ENCODE measurements at regions not wholly inside any gene's neighbourhood (a gene's known extent, or its start where the extent isn't known, plus 50 kb on each side); places are given as distances from the start of the nearest gene placed in this dataset.
"Not testable (repeated sequence)": the region's sequence is repeated elsewhere in the genome, so short reads cannot be mapped to it uniquely, and the experiment has no call there.

DNA sequence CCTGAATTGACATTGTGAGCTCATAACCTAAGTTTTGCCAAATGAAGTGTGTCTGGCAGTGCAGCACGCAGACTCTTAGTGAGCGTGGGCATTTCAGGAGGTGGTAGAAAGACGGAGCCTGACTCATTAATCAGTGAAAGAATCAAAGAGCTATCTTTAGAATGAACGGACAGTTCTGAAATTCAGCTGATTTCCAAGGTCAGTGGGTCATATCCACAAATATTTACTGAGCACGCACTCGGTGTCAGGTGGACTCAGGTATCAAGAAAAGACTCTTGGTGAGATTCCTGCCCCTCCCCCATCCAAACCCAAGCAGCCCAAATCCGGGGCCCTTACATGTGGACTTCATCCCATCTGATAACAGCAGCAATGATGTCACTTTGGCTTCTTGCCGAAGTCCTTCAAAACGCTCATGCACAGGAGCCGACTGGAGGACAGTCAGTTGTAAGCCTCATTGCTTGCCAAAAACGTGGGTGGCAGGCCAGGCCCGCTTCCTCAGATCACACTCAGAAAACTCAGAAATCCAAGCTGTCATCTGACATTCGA is 185.8 kb downstream of the HS3ST3A1 start:
- peaks cover 7% of the 10 kb centered on the region for H3K9me3 Mint-ChIP-seq
- no peaks in the 10 kb centered on the region for H3K36me3 Mint-ChIP-seq
- ATAC-seq (no peak), DNase-seq (ENCODE audit: low spot score in 2 of 2) (no peak)
- no peaks in the 10 kb centered on the region for H3K4me1 Mint-ChIP-seq
- H3K27ac Mint-ChIP-seq, result no peak overlapping the region
- no peak overlapping the region for H3K4me3 Mint-ChIP-seq

DNA sequence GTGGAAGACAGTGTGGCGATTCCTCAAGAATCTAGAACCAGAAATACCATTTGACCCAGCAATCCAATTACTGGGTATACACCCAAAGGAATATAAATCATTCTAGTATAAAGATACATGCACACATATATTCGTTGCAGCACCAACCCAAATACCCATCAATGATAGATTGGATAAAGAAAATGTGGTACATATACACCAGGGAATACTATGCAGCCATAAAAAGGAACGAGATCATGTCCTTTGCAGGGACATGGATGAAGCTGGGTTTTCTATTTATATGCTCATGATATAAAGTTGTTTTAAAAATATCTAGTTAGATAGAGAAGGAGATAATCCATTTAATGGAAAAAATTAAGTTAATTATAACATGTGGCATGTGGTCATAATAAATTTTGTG is 186.5 kb downstream of the HS3ST3A1 start:
- H3K4me3 Mint-ChIP-seq; H3K36me3 Mint-ChIP-seq; ATAC-seq; DNase-seq (ENCODE audit: low spot score in 2 of 2); H3K9me3 Mint-ChIP-seq; H3K4me1 Mint-ChIP-seq; H3K27ac Mint-ChIP-seq: not testable (repeated sequence)

DNA sequence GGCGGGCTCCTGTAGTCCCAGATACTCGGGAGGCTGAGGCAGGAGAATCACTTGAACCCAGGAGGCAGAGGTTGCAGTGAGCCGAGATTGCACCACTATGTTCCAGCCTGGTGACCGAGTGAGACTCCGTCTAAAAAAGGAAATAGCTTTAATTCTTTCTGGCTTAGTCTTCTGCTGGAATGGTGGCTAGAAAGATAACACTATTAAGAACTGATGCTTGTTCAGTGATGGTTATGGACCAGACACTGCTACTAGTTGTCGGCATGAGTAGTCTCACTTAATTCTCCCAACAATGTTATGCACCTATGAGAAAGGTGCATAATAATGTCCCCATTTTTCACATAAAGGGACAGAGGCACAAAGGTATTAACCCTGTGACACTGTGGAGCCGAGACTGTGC is 188.7 kb downstream of the HS3ST3A1 start:
- H3K27ac Mint-ChIP-seq, result no peak overlapping the region
- DNase-seq (ENCODE audit: low spot score in 2 of 2), result no peak
- no peaks in the 10 kb centered on the region for H3K36me3 Mint-ChIP-seq
- no peak for ATAC-seq
- H3K4me3 Mint-ChIP-seq, result no peak overlapping the region
- H3K9me3 Mint-ChIP-seq, result peaks cover 4% of the 10 kb centered on the region
- H3K4me1 Mint-ChIP-seq, result no peaks in the 10 kb centered on the region

DNA sequence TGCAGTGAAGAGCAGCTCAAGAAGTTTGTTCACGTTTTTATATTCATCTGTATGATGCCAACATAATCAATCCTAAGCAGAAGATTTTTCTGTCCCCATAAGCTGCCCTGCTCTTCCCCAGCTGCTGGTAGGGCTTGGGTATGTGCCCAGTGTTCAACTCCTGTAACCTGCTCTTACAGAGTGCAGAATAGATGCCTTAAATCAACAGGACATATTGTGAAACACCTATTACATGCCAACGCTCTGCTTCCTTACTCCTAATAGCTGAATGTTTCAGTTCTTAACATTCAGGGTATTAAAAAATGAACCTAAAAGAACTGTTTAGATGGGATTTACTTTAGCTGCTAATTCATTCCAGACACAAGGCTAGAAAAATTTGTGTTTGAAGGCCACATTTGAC is 190.9 kb downstream of the HS3ST3A1 start:
- H3K9me3 Mint-ChIP-seq, result peaks cover 4% of the 10 kb centered on the region
- H3K4me3 Mint-ChIP-seq, result no peak overlapping the region
- no peak overlapping the region for H3K27ac Mint-ChIP-seq
- DNase-seq (ENCODE audit: low spot score in 2 of 2) (no peak), ATAC-seq (no peak)
- H3K36me3 Mint-ChIP-seq, result no peaks in the 10 kb centered on the region
- no peaks in the 10 kb centered on the region for H3K4me1 Mint-ChIP-seq

DNA sequence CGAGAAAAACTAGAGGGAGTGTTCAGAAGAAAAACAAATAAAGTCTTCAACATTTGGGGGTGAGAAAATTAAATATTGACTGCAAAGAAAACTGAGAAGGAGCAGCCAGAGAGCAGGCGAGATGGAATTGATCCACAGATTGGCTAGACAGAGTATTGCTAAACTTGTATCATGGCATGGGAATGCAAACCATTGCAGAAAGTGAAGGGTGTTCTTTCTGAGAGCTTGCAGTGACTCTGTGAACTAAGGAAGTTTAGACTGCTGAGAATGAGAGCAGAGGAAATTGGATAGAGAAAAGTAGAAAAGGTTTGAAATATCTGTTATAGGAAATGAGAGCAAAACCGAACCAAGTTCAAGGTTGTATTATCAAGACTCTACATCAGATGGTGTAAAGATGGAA is 191.5 kb downstream of the HS3ST3A1 start:
- ATAC-seq (no peak), DNase-seq (ENCODE audit: low spot score in 2 of 2) (no peak)
- Mint-ChIP-seq H3K9me3 (peaks cover 1% of the 10 kb centered on the region), H3K36me3 (no peaks in the 10 kb centered on the region), H3K4me1 (no peaks in the 10 kb centered on the region), H3K4me3 (no peak overlapping the region), H3K27ac (no peak overlapping the region)

DNA sequence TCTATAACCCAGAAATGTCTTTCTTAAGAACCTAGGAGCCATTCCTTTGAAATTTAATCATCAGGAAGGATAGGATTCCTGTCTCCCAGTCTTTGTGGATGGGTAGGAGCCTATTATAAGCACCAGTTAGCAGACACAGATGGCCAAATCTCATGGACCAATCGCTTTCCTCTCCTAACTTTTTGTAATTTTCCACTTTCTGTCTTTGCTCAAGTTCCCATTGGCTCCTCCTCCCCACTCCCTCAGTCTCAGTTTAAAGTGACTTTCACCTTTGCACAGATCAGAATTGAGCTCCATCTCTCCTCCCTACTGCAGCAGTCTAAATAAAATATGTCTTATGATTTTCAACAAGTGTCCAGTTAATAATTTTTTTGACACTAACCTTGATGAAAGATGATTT is 192.3 kb downstream of the HS3ST3A1 start:
- H3K36me3 Mint-ChIP-seq, result no peaks in the 10 kb centered on the region
- ATAC-seq, result no peak
- H3K9me3 Mint-ChIP-seq, result no peaks in the 10 kb centered on the region
- H3K4me1 Mint-ChIP-seq, result no peaks in the 10 kb centered on the region
- no peak overlapping the region for H3K4me3 Mint-ChIP-seq
- no peak overlapping the region for H3K27ac Mint-ChIP-seq
- no peak for DNase-seq (ENCODE audit: low spot score in 2 of 2)

DNA sequence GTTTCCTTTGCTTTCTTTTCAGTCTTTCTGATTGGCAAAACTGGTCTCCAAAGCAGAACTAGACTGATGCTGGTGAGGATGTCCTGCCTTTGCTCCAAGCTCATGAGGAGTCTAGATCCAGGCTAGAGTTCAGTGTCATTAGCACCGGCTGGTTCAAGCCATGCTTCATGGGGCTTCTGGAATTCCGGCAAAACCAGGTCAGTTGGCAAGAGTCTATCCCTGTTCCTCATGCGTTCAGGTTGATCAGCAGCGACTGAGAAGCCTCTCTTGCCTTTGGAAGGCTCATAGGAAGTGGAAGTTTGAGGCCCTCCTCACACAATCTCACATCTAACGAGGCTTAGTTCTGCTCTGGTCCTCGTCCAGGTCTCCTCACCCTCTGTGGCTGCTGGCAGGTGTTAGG is 194.3 kb downstream of the HS3ST3A1 start:
- no peaks in the 10 kb centered on the region for H3K9me3 Mint-ChIP-seq
- H3K36me3 Mint-ChIP-seq, result no peaks in the 10 kb centered on the region
- ATAC-seq, result no peak
- DNase-seq (ENCODE audit: low spot score in 2 of 2), result no peak
- no peaks in the 10 kb centered on the region for H3K4me1 Mint-ChIP-seq
- H3K4me3 Mint-ChIP-seq, result no peak overlapping the region
- no peak overlapping the region for H3K27ac Mint-ChIP-seq

DNA sequence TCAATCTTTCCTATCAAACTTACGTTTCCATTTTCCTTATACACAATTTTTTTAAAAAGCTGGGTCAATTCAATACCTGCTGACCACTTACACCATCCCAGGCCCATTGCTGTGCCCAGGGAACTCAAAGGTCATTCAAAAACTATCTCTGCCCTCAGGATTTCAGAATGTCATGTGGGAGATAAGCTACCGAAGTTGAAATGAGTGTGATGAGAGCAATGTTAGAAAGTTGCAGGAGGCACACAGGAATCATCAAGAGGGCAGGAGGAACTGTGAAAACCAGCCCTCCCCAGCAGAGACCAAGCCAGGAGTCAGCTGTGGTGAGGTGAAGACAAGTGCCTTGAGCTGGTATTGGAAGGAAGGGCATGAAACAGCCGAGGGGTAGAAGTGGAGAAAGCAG is 195.9 kb downstream of the HS3ST3A1 start:
- Mint-ChIP-seq H3K9me3 (no peaks in the 10 kb centered on the region), H3K36me3 (no peaks in the 10 kb centered on the region), H3K4me1 (no peaks in the 10 kb centered on the region), H3K27ac (no peak overlapping the region), H3K4me3 (no peak overlapping the region)
- no peak for ATAC-seq
- no peak for DNase-seq (ENCODE audit: low spot score in 2 of 2)

DNA sequence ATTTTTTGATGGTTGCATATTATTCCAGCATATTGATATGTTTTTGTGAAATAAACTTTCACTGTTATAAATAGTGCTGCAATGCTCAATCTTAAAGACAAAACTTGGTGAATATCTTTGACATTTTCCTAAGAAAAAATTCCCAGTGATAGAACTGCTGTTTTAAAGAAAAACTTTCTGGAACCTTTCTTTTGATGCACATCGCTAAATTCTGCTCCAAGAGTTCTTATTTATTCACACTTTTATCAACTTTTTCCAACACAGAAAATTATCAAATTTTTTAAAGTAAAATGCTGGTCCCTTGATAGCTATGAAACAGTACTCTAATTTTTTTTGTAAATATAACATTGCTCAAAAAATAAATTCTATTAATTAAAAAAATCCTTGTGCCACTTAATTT is 196.6 kb downstream of the HS3ST3A1 start:
- Mint-ChIP-seq H3K9me3 (no peaks in the 10 kb centered on the region), H3K4me1 (no peaks in the 10 kb centered on the region), H3K36me3 (no peaks in the 10 kb centered on the region), H3K27ac (no peak overlapping the region), H3K4me3 (no peak overlapping the region)
- ATAC-seq (no peak), DNase-seq (ENCODE audit: low spot score in 2 of 2) (no peak)

DNA sequence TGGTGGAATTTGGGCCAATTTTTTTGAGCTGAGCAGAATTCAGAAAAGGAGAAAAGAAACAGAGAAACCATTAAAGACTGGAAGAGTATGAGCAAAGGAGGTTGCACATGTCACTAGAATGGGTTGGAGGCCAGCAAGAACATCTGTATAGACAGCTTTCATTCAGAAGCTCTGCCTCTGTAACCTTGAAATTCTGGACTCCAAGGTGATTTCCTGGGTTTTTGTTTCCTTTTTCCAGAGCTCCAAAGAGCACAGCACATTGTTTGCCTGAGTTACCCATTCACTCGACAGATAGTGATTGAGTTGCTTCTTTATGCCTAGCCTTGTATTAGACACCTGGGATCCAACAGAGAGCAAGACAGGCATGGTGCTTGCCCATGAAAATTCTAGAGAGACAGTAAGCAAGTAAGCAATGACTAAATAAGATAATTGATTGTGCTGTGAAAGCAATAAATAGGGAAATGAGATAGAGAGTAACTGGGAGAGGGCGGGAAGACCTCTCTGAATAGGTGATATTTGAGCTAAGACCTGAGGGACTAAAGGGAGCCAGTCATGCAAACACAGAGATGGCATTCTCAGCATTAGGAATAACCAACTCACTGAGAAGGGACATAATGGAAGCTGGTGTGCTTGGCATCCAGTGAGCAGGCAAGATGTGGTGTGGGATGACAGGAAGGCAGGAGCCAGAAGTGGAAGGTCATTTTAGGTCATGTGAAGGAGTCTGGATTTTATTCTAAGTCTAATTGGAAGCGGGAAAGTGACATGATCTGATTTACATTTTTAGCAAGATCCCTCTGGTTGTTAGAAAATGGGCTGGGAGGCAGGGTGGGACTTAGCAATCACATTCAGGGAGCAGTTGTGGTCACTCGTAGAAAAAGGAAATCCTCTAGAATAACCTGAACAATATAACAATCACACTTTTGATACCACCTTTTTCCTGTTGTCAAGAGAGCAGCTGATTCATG is 197.5 kb downstream of the HS3ST3A1 start:
- H3K9me3 Mint-ChIP-seq, result no peaks in the 10 kb centered on the region
- DNase-seq (ENCODE audit: low spot score in 2 of 2) (no peak), ATAC-seq (no peak)
- no peak overlapping the region for H3K27ac Mint-ChIP-seq
- no peak overlapping the region for H3K4me3 Mint-ChIP-seq
- H3K4me1 Mint-ChIP-seq, result no peaks in the 10 kb centered on the region
- no peaks in the 10 kb centered on the region for H3K36me3 Mint-ChIP-seq

DNA sequence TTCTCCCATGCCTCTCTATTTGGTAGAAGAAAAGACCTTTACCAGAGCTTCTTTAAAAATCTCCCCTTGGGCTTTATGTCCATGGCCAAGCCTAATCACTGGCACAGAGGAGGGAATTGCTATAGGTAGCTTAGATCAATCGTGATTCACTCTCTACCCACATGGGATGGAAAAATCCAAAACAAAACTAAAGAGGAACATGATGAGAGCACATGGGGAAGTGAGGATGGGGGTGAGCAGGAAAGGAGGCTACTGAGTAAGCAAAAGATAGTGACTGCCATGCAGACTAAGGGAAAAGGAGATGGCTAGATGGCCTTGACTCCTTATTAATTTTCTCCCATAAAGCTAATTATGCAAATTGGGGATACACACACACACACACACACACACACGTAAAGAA is 201.2 kb downstream of the HS3ST3A1 start:
- Mint-ChIP-seq H3K4me1 (no peaks in the 10 kb centered on the region), H3K36me3 (no peaks in the 10 kb centered on the region), H3K4me3 (no peak overlapping the region), H3K27ac (no peak overlapping the region), H3K9me3 (no peaks in the 10 kb centered on the region)
- DNase-seq (ENCODE audit: low spot score in 2 of 2) (no peak), ATAC-seq (no peak)

DNA sequence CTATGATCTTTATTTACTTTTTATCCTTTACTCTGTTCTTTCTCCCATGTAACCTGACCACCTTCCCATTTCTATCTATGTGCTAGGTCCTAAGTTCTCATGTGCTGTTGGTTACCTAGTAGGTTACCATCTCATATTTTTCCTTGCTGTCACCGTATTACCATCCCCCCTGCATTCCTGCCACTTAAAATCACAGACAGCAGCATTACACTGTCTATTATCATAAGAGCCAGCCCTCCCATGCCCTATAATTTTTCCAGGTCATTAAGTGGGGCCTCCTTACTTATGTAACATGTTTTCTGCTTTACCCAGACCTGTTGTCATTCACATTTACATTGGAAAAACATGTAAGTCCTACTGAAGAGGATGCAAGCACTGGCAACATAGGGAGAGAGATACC is 202.9 kb downstream of the HS3ST3A1 start:
- Mint-ChIP-seq H3K36me3 (no peaks in the 10 kb centered on the region), H3K4me3 (no peak overlapping the region), H3K4me1 (no peaks in the 10 kb centered on the region), H3K27ac (no peak overlapping the region), H3K9me3 (no peaks in the 10 kb centered on the region)
- no peak for DNase-seq (ENCODE audit: low spot score in 2 of 2)
- no peak for ATAC-seq

DNA sequence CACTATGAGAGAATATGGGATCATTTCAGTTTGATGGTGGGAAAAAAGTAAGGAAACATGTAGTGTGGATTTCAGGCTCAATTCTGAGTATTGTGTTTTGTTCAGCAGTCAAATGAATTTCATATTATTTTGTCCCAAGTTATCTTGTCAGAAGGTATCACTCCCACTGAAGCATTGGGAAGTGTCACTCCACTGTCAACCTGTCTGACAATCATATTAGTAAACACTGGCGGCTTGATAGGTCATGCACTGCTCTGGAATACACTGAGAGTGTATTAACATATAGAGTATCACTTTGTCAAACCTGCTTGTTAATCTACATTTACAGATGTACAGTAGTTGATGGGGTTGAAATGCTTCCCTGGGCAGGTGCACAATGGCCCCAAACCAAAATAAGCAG is 203.6 kb downstream of the HS3ST3A1 start:
- Mint-ChIP-seq H3K4me3 (no peak overlapping the region), H3K36me3 (no peaks in the 10 kb centered on the region), H3K27ac (no peak overlapping the region), H3K4me1 (no peaks in the 10 kb centered on the region), H3K9me3 (no peaks in the 10 kb centered on the region)
- DNase-seq (ENCODE audit: low spot score in 2 of 2), result no peak
- ATAC-seq, result no peak

DNA sequence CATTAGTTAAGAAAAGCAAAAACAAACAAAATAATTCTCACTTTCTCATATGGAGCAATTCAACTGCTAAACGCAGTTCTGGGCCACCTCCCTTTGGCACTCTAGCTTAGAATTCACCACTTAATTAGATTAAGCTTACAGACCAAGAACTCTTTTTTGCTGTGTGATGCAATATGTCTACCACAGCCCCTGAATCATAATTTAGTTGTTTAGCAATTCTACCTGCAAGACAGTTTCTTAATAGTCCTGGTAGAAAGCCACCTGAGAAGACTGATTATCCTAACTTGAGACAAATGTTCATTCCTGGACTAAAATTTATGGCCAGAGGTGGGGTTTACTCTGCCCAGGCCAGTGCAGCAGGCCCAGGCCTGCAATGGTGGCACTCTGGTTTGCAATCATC is 205.9 kb downstream of the HS3ST3A1 start:
- no peak overlapping the region for H3K27ac Mint-ChIP-seq
- DNase-seq (ENCODE audit: low spot score in 2 of 2), result no peak

DNA sequence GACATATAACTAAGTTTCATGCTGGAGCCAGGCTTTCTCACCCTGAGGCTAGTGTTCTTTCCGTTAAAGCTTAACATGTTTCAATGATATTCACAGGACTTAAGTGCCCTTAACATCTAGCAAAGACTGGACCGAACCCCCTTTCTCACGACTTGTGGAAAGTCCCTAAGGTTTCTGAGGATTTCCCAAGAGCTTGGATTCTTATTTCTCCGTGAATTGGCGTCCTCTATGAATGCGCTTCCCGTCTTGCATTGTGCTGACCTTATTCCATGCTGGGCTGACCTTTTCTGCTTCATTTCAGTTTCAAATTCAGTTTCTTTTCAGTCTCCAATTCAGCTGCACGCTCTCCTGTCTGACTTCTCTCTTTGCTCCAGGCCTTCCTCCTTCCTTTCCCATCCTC is 206.4 kb downstream of the HS3ST3A1 start:
- DNase-seq (ENCODE audit: low spot score in 2 of 2) (no peak), ATAC-seq (no peak)
- no peak overlapping the region for H3K4me3 Mint-ChIP-seq

More for the DNA sequence above, 205.9 kb downstream of the HS3ST3A1 start:
- no peaks in the 10 kb centered on the region for H3K4me1 Mint-ChIP-seq
- H3K4me3 Mint-ChIP-seq, result no peak overlapping the region
- no peak for ATAC-seq
- no peaks in the 10 kb centered on the region for H3K36me3 Mint-ChIP-seq
- H3K9me3 Mint-ChIP-seq, result no peaks in the 10 kb centered on the region

More for the DNA sequence above, 206.4 kb downstream of the HS3ST3A1 start:
- H3K4me1 Mint-ChIP-seq, result no peaks in the 10 kb centered on the region
- H3K9me3 Mint-ChIP-seq, result no peaks in the 10 kb centered on the region
- H3K36me3 Mint-ChIP-seq, result no peaks in the 10 kb centered on the region
- H3K27ac Mint-ChIP-seq, result no peak overlapping the region

Measured in stimulated activated effector memory CD8-positive, alpha-beta T cell treated with anti-CD3 and anti-CD28 coated beads, Interleukin-12 subunit alpha, Interleukin-12 subunit beta, amount 100 ng/mL, for 72 hours (primary cell).